Astrocyte of the hippocampus (primary cell): ENCODE measurements at regions not wholly inside any gene's neighbourhood (a gene's known extent, or its start where the extent isn't known, plus 50 kb on each side); places are given as distances from the start of the nearest gene placed in this dataset.

Experiments used
- DNase-seq: peaks from one replicate; pipeline ENCODE4 v3.0.0; 2011; ENCODE audit warnings: low read depth, low spot score

GRCh38 chr6:139588734-139589593 is 214.5 kb upstream of the CITED2 start:
- DNase-seq: no peak

- peak; percentile 80 for DNase-seq
Measured at GRCh38 chr6:139588076-139588639, 213.7 kb upstream of the CITED2 start.

- DNase-seq: peak; percentile 89
Measured at GRCh38 chr6:139587469-139587868, 213.0 kb upstream of the CITED2 start.

- DNase-seq: no peak
Measured at GRCh38 chr6:139586273-139586672, 211.8 kb upstream of the CITED2 start.

- DNase-seq: no peak
Measured at GRCh38 chr6:139584599-139584998, 210.2 kb upstream of the CITED2 start.

GRCh38 chr6:139583420-139583819 is 209.0 kb upstream of the CITED2 start:
- DNase-seq: no peak

- no peak for DNase-seq
Measured at GRCh38 chr6:139582956-139583355, 208.5 kb upstream of the CITED2 start.

- DNase-seq: no peak
Measured at GRCh38 chr6:139581485-139581865, 207.0 kb upstream of the CITED2 start.

- no peak for DNase-seq
Measured at GRCh38 chr6:139580592-139581484, 206.4 kb upstream of the CITED2 start.

GRCh38 chr6:139577763-139578604 is 203.5 kb upstream of the CITED2 start:
- DNase-seq: peak; percentile 94

- DNase-seq: peak; percentile 63
Measured at GRCh38 chr6:139577124-139577762, 202.8 kb upstream of the CITED2 start.

GRCh38 chr6:139572001-139572400 is 197.6 kb upstream of the CITED2 start:
- DNase-seq: no peak

- DNase-seq: peak; percentile 45
Measured at GRCh38 chr6:139570166-139570565, 195.7 kb upstream of the CITED2 start.

GRCh38 chr6:139569566-139569965 is 195.1 kb upstream of the CITED2 start:
- peak; percentile 46 for DNase-seq

- peak; percentile 84 for DNase-seq
Measured at GRCh38 chr6:139568956-139569538, 194.6 kb upstream of the CITED2 start.

- DNase-seq: no peak
Measured at GRCh38 chr6:139568151-139568955, 193.9 kb upstream of the CITED2 start.

GRCh38 chr6:139567095-139567494 is 192.6 kb upstream of the CITED2 start:
- DNase-seq: no peak

GRCh38 chr6:139565591-139565990 is 191.1 kb upstream of the CITED2 start:
- DNase-seq: no peak

GRCh38 chr6:139557547-139557946 is 183.1 kb upstream of the CITED2 start:
- no peak for DNase-seq

- no peak for DNase-seq
Measured at GRCh38 chr6:139556532-139556931, 182.1 kb upstream of the CITED2 start.
